ENCODE measurements at regions not wholly inside any gene's neighbourhood (a gene's known extent, or its start where the extent isn't known, plus 50 kb on each side); places are given as distances from the start of the nearest gene placed in this dataset.

- Mint-ChIP-seq H3K4me3 (no peak overlapping the region), H3K9me3 (peaks cover 0 to 15% (median 8%) of the 10 kb centered on the region in 7 donors), H3K36me3 (no peaks in the 10 kb centered on the region), H3K27me3 (no peaks in the 10 kb centered on the region), H3K4me1 (peaks cover 0 to 6% (median 0%) of the 10 kb centered on the region in 4 donors), H3K27ac (no peak overlapping the region)
- ATAC-seq (ENCODE audit: low read depth in 2 of 2) (no peak), DNase-seq (no peak)
- H3K27me3 ChIP-seq (ENCODE audit: control insufficient read depth, insufficient read depth, low read length) = no peaks in the 10 kb centered on the region
- no peak overlapping the region for H3K4me3 ChIP-seq (ENCODE audit: low read depth, low read length)
- no peak overlapping the region for H3K27ac ChIP-seq (ENCODE audit: insufficient read depth, low read length, poor library complexity, severe bottlenecking)
- H3K4me1 ChIP-seq (ENCODE audit: control insufficient read depth, insufficient read depth, low read length, poor library complexity, severe bottlenecking) = no peaks in the 10 kb centered on the region
- H3K36me3 ChIP-seq (ENCODE audit: control insufficient read depth, insufficient read depth, low read length) = no peaks in the 10 kb centered on the region
- H3K9me3 ChIP-seq (ENCODE audit: control insufficient read depth in 2 of 2, low read length in 2 of 2) = peaks cover 0 to 1% of the 10 kb centered on the region in 2 experiments
Observed at GRCh38 chr18:78547817-78548216, 431.8 kb upstream of the SALL3 start.

DNA sequence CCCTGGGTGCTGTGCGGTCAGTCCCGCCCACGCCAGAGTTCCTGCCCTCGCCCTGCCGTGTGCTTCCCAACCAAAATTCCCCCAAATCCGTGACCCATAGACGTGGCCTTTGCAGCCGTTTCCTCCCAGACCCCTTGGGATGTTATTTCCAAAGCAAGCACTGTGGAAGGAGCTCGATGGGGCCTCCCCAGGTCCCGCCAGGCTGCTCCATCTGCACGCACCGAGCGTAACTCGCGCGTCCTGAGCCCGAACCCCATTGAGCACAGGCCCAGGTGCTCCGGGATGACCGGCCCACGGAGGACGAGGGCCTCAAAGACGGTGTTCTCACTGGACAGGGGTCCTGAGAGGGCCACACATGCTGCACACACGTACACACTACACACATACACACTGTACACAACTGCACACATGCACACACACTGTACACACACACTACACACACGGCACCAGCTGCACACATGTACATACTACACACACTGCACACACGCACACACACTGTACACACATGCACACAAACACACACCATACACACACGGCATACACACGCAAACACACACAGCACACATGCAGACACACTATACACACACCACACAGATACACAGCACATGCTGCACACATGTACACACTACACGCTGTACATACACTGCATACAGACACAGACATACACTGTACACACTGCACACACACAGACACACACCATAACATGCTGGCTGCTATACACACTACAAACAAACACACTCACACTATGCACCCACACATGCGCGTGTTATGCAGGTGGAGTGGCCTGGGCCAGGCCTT lies 431.2 kb upstream of the SALL3 start:
- H3K27me3 ChIP-seq (ENCODE audit: control insufficient read depth, insufficient read depth, low read length) = no peaks in the 10 kb centered on the region
- no peaks in the 10 kb centered on the region for H3K36me3 ChIP-seq (ENCODE audit: control insufficient read depth, insufficient read depth, low read length)
- Mint-ChIP-seq H3K4me1 (peaks cover 0 to 6% (median 0%) of the 10 kb centered on the region in 4 donors), H3K27me3 (no peaks in the 10 kb centered on the region), H3K9me3 (peaks cover 0 to 15% (median 8%) of the 10 kb centered on the region in 7 donors), H3K27ac (no peak overlapping the region), H3K4me3 (no peak overlapping the region), H3K36me3 (no peaks in the 10 kb centered on the region)
- H3K27ac ChIP-seq (ENCODE audit: insufficient read depth, low read length, poor library complexity, severe bottlenecking) = no peak overlapping the region
- DNase-seq (no peak), ATAC-seq (ENCODE audit: low read depth in 2 of 2) (no peak)
- H3K9me3 ChIP-seq (ENCODE audit: control insufficient read depth in 2 of 2, low read length in 2 of 2) = peaks cover 0 to 1% of the 10 kb centered on the region in 2 experiments
- H3K4me3 ChIP-seq (ENCODE audit: low read depth, low read length) = no peak overlapping the region
- H3K4me1 ChIP-seq (ENCODE audit: control insufficient read depth, insufficient read depth, low read length, poor library complexity, severe bottlenecking) = no peaks in the 10 kb centered on the region

DNA sequence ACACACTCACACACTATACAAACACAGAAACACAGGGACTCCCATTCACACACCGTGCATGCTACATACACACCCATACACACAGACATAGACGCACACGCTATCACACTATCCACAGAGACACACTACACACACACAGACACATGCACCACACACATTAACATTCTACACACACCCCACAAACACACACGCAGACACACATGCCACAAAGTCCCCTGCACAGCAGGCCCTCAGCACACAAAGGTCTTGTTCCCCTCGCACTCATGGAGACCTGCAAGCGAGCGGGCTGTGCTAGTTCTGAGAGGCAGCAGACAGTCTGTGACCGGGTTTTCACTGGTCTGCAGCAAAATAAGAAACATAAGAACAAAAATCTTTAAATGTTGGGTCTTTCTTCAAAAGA lies 429.6 kb upstream of the SALL3 start:
- no peaks in the 10 kb centered on the region for H3K27me3 ChIP-seq (ENCODE audit: control insufficient read depth, insufficient read depth, low read length)
- H3K4me3 ChIP-seq (ENCODE audit: low read depth, low read length) = no peak overlapping the region
- H3K9me3 Mint-ChIP-seq = peaks cover 0 to 19% (median 12%) of the 10 kb centered on the region in 7 donors
- H3K36me3 ChIP-seq (ENCODE audit: control insufficient read depth, insufficient read depth, low read length) = no peaks in the 10 kb centered on the region
- ATAC-seq (ENCODE audit: low read depth in 2 of 2) (no peak), DNase-seq (no peak)
- no peaks in the 10 kb centered on the region for H3K36me3 Mint-ChIP-seq
- H3K4me1 Mint-ChIP-seq = peaks cover 0 to 6% (median 0%) of the 10 kb centered on the region in 4 donors
- H3K4me1 ChIP-seq (ENCODE audit: control insufficient read depth, insufficient read depth, low read length, poor library complexity, severe bottlenecking) = no peaks in the 10 kb centered on the region
- no peak overlapping the region for H3K27ac ChIP-seq (ENCODE audit: insufficient read depth, low read length, poor library complexity, severe bottlenecking)
- peaks cover under 1 to 2% of the 10 kb centered on the region in 2 experiments for H3K9me3 ChIP-seq (ENCODE audit: control insufficient read depth in 2 of 2, low read length in 2 of 2)
- no peak overlapping the region for H3K4me3 Mint-ChIP-seq
- H3K27ac Mint-ChIP-seq = no peak overlapping the region
- H3K27me3 Mint-ChIP-seq = no peaks in the 10 kb centered on the region

GRCh38 chr18:78554944-78555608 lies 424.5 kb upstream of the SALL3 start:
- no peak for ATAC-seq (ENCODE audit: low read depth in 2 of 2)
- no peak overlapping the region for H3K27ac Mint-ChIP-seq
- H3K36me3 Mint-ChIP-seq = no peaks in the 10 kb centered on the region

GRCh38 chr18:78557371-78557770 lies 422.2 kb upstream of the SALL3 start:
- no peaks in the 10 kb centered on the region for H3K36me3 Mint-ChIP-seq
- no peak overlapping the region for H3K4me3 Mint-ChIP-seq
- H3K27ac Mint-ChIP-seq = no peak overlapping the region
- DNase-seq (no peak), ATAC-seq (ENCODE audit: low read depth in 2 of 2) (no peak)
- no peaks in the 10 kb centered on the region for H3K4me1 ChIP-seq (ENCODE audit: control insufficient read depth, insufficient read depth, low read length, poor library complexity, severe bottlenecking)
- no peak overlapping the region for H3K27ac ChIP-seq (ENCODE audit: insufficient read depth, low read length, poor library complexity, severe bottlenecking)
- peaks cover 0 to 16% (median 9%) of the 10 kb centered on the region in 7 donors for H3K9me3 Mint-ChIP-seq
- H3K4me1 Mint-ChIP-seq = no peaks in the 10 kb centered on the region
- H3K9me3 ChIP-seq (ENCODE audit: control insufficient read depth in 2 of 2, low read length in 2 of 2) = peaks cover 2 to 8% of the 10 kb centered on the region in 2 experiments
- no peaks in the 10 kb centered on the region for H3K27me3 Mint-ChIP-seq
- H3K27me3 ChIP-seq (ENCODE audit: control insufficient read depth, insufficient read depth, low read length) = no peaks in the 10 kb centered on the region
- no peak overlapping the region for H3K4me3 ChIP-seq (ENCODE audit: low read depth, low read length)
- H3K36me3 ChIP-seq (ENCODE audit: control insufficient read depth, insufficient read depth, low read length) = no peaks in the 10 kb centered on the region

More at GRCh38 chr18:78554944-78555608, 424.5 kb upstream of the SALL3 start:
- no peak overlapping the region for H3K4me3 ChIP-seq (ENCODE audit: low read depth, low read length)
- Mint-ChIP-seq H3K9me3 (peaks cover 0 to 16% (median 9%) of the 10 kb centered on the region in 7 donors), H3K27me3 (no peaks in the 10 kb centered on the region), H3K4me3 (no peak overlapping the region), H3K4me1 (no peaks in the 10 kb centered on the region)
- H3K4me1 ChIP-seq (ENCODE audit: control insufficient read depth, insufficient read depth, low read length, poor library complexity, severe bottlenecking) = no peaks in the 10 kb centered on the region
- H3K27ac ChIP-seq (ENCODE audit: insufficient read depth, low read length, poor library complexity, severe bottlenecking) = no peak overlapping the region
- H3K9me3 ChIP-seq (ENCODE audit: control insufficient read depth in 2 of 2, low read length in 2 of 2) = peaks cover 2 to 8% of the 10 kb centered on the region in 2 experiments
- H3K27me3 ChIP-seq (ENCODE audit: control insufficient read depth, insufficient read depth, low read length) = no peaks in the 10 kb centered on the region
- no peak for DNase-seq
- H3K36me3 ChIP-seq (ENCODE audit: control insufficient read depth, insufficient read depth, low read length) = no peaks in the 10 kb centered on the region

- H3K27me3 ChIP-seq (ENCODE audit: control insufficient read depth, insufficient read depth, low read length) = no peaks in the 10 kb centered on the region
- no peak overlapping the region for H3K27ac ChIP-seq (ENCODE audit: insufficient read depth, low read length, poor library complexity, severe bottlenecking)
- no peak overlapping the region for H3K4me3 ChIP-seq (ENCODE audit: low read depth, low read length)
- Mint-ChIP-seq H3K9me3 (peaks cover 0 to 16% (median 9%) of the 10 kb centered on the region in 7 donors), H3K27ac (no peak overlapping the region), H3K4me1 (no peaks in the 10 kb centered on the region), H3K36me3 (no peaks in the 10 kb centered on the region), H3K4me3 (no peak overlapping the region), H3K27me3 (no peaks in the 10 kb centered on the region)
- H3K9me3 ChIP-seq (ENCODE audit: control insufficient read depth in 2 of 2, low read length in 2 of 2) = peaks cover 2 to 8% of the 10 kb centered on the region in 2 experiments
- H3K36me3 ChIP-seq (ENCODE audit: control insufficient read depth, insufficient read depth, low read length) = no peaks in the 10 kb centered on the region
- no peak for DNase-seq
- no peak for ATAC-seq (ENCODE audit: low read depth in 2 of 2)
- no peaks in the 10 kb centered on the region for H3K4me1 ChIP-seq (ENCODE audit: control insufficient read depth, insufficient read depth, low read length, poor library complexity, severe bottlenecking)
Observed at GRCh38 chr18:78558101-78558810, 421.4 kb upstream of the SALL3 start.

DNA sequence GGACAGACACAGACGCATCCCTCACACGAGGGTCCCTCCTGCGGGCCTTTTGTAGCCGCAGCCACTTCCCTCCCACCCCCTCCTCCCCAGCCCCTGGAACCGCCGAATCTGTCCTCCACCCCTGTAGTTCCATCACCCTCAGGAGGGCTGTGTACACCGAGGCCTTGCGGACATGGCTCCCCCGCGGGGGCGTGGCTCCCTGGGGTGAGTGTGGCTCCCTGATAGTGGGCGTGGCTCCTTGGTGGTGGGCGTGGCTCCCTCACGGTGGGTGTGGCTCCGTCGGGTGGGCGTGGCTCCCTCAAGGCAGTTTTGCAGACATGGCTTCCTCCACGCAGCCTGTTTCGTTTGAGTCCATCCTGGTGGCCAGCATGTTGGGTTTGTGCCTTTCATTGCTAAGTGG lies 420.7 kb upstream of the SALL3 start:
- DNase-seq (no peak), ATAC-seq (ENCODE audit: low read depth in 2 of 2) (no peak)
- H3K27ac Mint-ChIP-seq = no peak overlapping the region
- Histone ChIP-seq H3K9me3 (ENCODE audit: control insufficient read depth in 2 of 2, low read length in 2 of 2) (peaks cover 2 to 8% of the 10 kb centered on the region in 2 experiments), H3K36me3 (ENCODE audit: control insufficient read depth, insufficient read depth, low read length) (no peaks in the 10 kb centered on the region), H3K27me3 (ENCODE audit: control insufficient read depth, insufficient read depth, low read length) (no peaks in the 10 kb centered on the region), H3K4me3 (ENCODE audit: low read depth, low read length) (no peak overlapping the region), H3K4me1 (ENCODE audit: control insufficient read depth, insufficient read depth, low read length, poor library complexity, severe bottlenecking) (no peaks in the 10 kb centered on the region), H3K27ac (ENCODE audit: insufficient read depth, low read length, poor library complexity, severe bottlenecking) (no peak overlapping the region)
- H3K4me1 Mint-ChIP-seq = no peaks in the 10 kb centered on the region
- H3K36me3 Mint-ChIP-seq = no peaks in the 10 kb centered on the region
- H3K4me3 Mint-ChIP-seq = no peak overlapping the region
- H3K27me3 Mint-ChIP-seq = no peaks in the 10 kb centered on the region
- peaks cover 0 to 16% (median 9%) of the 10 kb centered on the region in 7 donors for H3K9me3 Mint-ChIP-seq
